Activated naive CD4-positive, alpha-beta T cell treated with anti-CD3 and anti-CD28 coated beads, Interleukin-2, amount 50 U/mL, for 72 hours (primary cell): ENCODE measurements at regions not wholly inside any gene's neighbourhood (a gene's known extent, or its start where the extent isn't known, plus 50 kb on each side); places are given as distances from the start of the nearest gene placed in this dataset.
"Not testable (repeated sequence)": the region's sequence is repeated elsewhere in the genome, so short reads cannot be mapped to it uniquely, and the experiment has no call there.

Experiments
- ATAC-seq, 2 donors: fragments of 150-1000 bp; cut with Tn5 transposase; 2 replicates each; pipeline ENCODE4 v1.10.0; 2021; ENCODE audit warnings: mild to moderate bottlenecking in 2 of 2, moderate library complexity in 2 of 2
- DNase-seq, 2 donors: peaks; one replicate each; pipeline ENCODE4 v3.0.0; 2021 to 2022; ENCODE audit warnings: low spot score in 2 of 2
- H3K27ac Mint-ChIP-seq, 2 donors: one replicate each; pipeline ENCODE4 v1.8.0; 2022; ENCODE audit warnings: mild to moderate bottlenecking in 2 of 2, mixed read lengths in 2 of 2
- H3K36me3 Mint-ChIP-seq, 2 donors: one replicate each; pipeline ENCODE4 v1.8.0; 2022; ENCODE audit warnings: mixed read lengths in 2 of 2
- H3K9me3 Mint-ChIP-seq, 2 donors: one replicate each; pipeline ENCODE4 v1.8.0; 2022; ENCODE audit warnings: mixed read lengths in 2 of 2

DNA sequence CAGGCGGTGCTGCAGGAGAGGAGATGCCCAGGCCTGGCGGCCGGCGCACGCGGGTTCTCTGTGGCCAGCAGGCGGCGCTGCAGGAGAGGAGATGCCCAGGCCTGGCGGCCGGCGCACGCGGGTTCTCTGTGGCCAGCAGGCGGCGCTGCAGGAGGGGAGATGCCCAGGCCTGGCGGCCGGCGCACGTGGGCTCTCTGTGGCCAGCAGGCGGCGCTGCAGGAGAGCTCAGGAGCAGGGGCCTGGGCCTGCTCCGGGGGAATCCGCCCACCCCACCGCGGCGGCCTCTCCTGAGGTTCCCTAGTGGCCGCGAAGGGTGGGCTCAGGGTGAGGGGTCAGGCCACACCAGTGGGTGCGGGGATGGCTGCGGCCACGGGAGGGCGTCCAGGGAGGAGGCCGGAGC, 75.9 kb downstream of the OR4F16 start:
- H3K9me3 Mint-ChIP-seq = not testable (repeated sequence)

DNA sequence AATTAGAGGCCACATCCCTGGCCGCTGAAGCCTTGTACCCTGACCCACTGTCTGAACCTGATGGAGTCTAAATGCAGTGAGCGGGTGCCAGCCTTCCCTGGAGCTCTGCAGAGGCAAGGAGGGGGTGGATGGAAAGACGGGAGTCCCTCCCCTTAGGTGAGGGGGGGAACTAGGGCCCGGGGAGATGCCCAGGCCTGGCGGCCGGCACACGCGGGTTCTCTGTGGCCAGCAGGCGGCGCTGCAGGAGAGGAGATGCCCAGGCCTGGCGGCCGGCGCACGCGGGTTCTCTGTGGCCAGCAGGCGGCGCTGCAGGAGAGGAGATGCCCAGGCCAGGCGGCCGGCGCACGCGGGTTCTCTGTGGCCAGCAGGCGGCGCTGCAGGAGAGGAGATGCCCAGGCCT, 77.3 kb downstream of the OR4F16 start:
- not testable (repeated sequence) for H3K36me3 Mint-ChIP-seq, H3K27ac Mint-ChIP-seq, DNase-seq, ATAC-seq, H3K9me3 Mint-ChIP-seq

More for the DNA sequence above, 75.9 kb downstream of the OR4F16 start:
- not testable (repeated sequence) for H3K36me3 Mint-ChIP-seq, ATAC-seq, H3K27ac Mint-ChIP-seq
- peak in 1 of 2 donors; percentile 53 for DNase-seq

DNA sequence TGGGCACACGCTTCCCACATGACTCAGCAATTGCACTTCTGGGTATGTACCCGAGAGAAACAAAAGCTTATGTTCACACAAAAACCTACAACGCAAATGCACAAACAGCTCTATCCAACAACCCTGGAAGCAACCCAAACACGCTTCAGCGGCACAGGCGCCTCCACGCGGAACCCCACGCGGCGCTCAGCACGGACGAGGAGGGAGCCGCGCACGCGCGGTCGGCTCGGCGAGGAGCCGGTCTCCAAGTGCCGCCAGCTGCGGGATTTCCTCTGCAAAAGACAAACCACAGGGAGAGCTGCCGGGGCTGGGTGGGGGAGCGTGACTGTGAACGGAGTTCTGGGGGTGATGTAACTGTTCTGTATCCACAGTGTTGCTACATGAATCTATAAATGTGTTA, 81.2 kb downstream of the OR4F16 start:
- DNase-seq = peak; percentile 22 to 60
- not testable (repeated sequence) for H3K9me3 Mint-ChIP-seq, ATAC-seq, H3K36me3 Mint-ChIP-seq, H3K27ac Mint-ChIP-seq

DNA sequence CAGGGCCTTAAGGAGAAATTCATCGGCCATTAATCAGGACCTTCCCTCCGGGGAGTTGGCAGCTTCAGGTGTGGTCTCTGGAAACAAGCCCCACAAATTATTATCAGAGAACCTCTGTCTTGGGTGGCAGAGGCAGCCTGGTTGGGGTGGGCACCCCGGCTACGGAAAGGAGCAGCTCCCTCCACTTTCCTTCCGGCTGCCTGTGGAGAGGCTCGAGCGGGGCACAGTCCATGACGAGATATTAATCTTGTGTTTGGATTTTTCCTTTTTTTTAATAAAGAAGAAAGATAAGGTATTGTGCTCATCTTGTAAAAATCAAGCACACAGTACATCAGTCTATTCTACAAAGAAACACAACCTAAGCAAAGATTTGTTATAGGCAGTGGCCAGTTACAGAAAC, 98.2 kb downstream of the OR4F16 start:
- DNase-seq, H3K27ac Mint-ChIP-seq, H3K36me3 Mint-ChIP-seq, ATAC-seq, H3K9me3 Mint-ChIP-seq: not testable (repeated sequence)

DNA sequence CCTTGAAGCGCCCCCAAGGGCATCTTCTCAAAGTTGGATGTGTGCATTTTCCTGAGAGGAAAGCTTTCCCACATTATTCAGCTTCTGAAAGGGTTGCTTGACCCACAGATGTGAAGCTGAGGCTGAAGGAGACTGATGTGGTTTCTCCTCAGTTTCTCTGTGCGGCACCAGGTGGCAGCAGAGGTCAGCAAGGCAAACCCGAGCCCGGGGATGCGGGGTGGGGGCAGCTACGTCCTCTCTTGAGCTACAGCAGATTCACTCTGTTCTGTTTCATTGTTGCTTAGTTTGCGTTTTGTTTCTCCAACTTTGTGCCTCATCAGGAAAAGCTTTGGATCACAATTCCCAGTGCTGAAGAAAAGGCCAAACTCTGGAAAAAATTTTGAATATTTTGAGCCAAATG, 100.5 kb downstream of the OR4F16 start:
- not testable (repeated sequence) for ATAC-seq, H3K27ac Mint-ChIP-seq, H3K36me3 Mint-ChIP-seq, H3K9me3 Mint-ChIP-seq
- DNase-seq = peak; percentile 40 to 61
